Liver (tissue), 8 donors: ENCODE measurements at regions not wholly inside any gene's neighbourhood (a gene's known extent, or its start where the extent isn't known, plus 50 kb on each side); places are given as distances from the start of the nearest gene placed in this dataset.

Experiments used
- DNase-seq: peaks from one replicate; pipeline ENCODE4 v3.0.0-alpha.2; 2017; ENCODE audit warnings: low spot score
- H3K27ac ChIP-seq, 2 donors: one replicate each; pipeline ENCODE4 v1.7.0; 2013; ENCODE audit warnings: inconsistent platforms in 2 of 2, low read length in 2 of 2, control low read depth in 1 of 2, low read depth in 1 of 2, mild to moderate bottlenecking in 1 of 2
- H3K27me3 ChIP-seq, 4 donors: one replicate each; pipeline versions ENCODE4 v1.6.1 to v1.7.0; 2013; ENCODE audit warnings: low read length in 3 of 4, inconsistent platforms in 1 of 4, mild to moderate bottlenecking in 1 of 4, moderate library complexity in 1 of 4; ENCODE audit not compliant: control insufficient read depth in 4 of 4, insufficient read depth in 4 of 4
- H3K36me3 ChIP-seq, 4 donors: one replicate each; pipeline versions ENCODE4 v1.6.1 to v1.7.0; 2013; ENCODE audit warnings: low read length in 3 of 4, mild to moderate bottlenecking in 3 of 4, low read depth in 1 of 4, moderate library complexity in 1 of 4; ENCODE audit not compliant: control insufficient read depth in 4 of 4, insufficient read depth in 3 of 4
- H3K4me1 ChIP-seq, 4 donors: one replicate each; pipeline versions ENCODE4 v1.6.1 to v1.7.0; 2013; ENCODE audit warnings: low read length in 3 of 4, mild to moderate bottlenecking in 3 of 4, moderate library complexity in 1 of 4; ENCODE audit not compliant: control insufficient read depth in 4 of 4, insufficient read depth in 4 of 4
- H3K4me3 ChIP-seq, 3 donors: one replicate each; pipeline versions ENCODE4 v1.6.1 to v1.7.0; 2013; ENCODE audit warnings: low read length in 3 of 3, control low read depth in 1 of 3, low read depth in 1 of 3, mild to moderate bottlenecking in 1 of 3
- H3K9ac ChIP-seq, 2 donors: one replicate each; pipeline ENCODE4 v1.7.0; 2013; ENCODE audit warnings: low read length in 2 of 2, mild to moderate bottlenecking in 2 of 2, moderate library complexity in 2 of 2, control low read depth in 1 of 2, low read depth in 1 of 2
- H3K9me3 ChIP-seq, 4 donors: one replicate each; pipeline versions ENCODE4 v1.6.1 to v1.7.0; 2013; ENCODE audit warnings: low read length in 3 of 4; ENCODE audit not compliant: control insufficient read depth in 4 of 4
- EGR1 ChIP-seq, 2 donors: IDR thresholded peaks; 2 replicates each; pipeline ENCODE4 v1.6.1; 2016 to 2018; ENCODE audit warnings: antibody characterized with exemption in 2 of 2, low read depth in 2 of 2
- FOXA1 ChIP-seq: IDR thresholded peaks from 2 replicates; pipeline ENCODE4 v1.6.1; 2016; ENCODE audit warnings: antibody characterized with exemption
- FOXA2 ChIP-seq: IDR thresholded peaks from 2 replicates; pipeline ENCODE4 v1.6.1; 2016; ENCODE audit warnings: antibody characterized with exemption
- GABPA ChIP-seq, 2 donors: IDR thresholded peaks in 1 of 2; conservative IDR thresholded peaks in 1 of 2; 2 replicates each; pipeline ENCODE4 v1.6.1; 2016; ENCODE audit warnings: antibody characterized with exemption in 2 of 2, mild to moderate bottlenecking in 1 of 2, moderate library complexity in 1 of 2
- HNF4A ChIP-seq, 2 donors: conservative IDR thresholded peaks; 2 replicates each; pipeline ENCODE4 v1.6.1; 2016; ENCODE audit warnings: antibody characterized with exemption in 2 of 2, mild to moderate bottlenecking in 2 of 2
- HNF4G ChIP-seq: IDR thresholded peaks from 2 replicates; pipeline ENCODE4 v1.6.1; 2016; ENCODE audit warnings: antibody characterized with exemption
- JUND ChIP-seq, 2 donors: IDR thresholded peaks; 2 replicates each; pipeline ENCODE4 v1.6.1; 2016; ENCODE audit warnings: antibody characterized with exemption in 2 of 2
- NR2F2 ChIP-seq: IDR thresholded peaks from 2 replicates; pipeline ENCODE4 v1.6.1; 2016; ENCODE audit warnings: antibody characterized with exemption
- RAD21 ChIP-seq, 2 donors: IDR thresholded peaks; 2 replicates each; pipeline ENCODE4 v1.6.1; 2016; ENCODE audit warnings: antibody characterized with exemption in 2 of 2, mild to moderate bottlenecking in 2 of 2
- RXRA ChIP-seq, 2 donors: IDR thresholded peaks; 2 replicates each; pipeline ENCODE4 v1.6.1; 2017 to 2018; ENCODE audit warnings: antibody characterized with exemption in 2 of 2, mild to moderate bottlenecking in 1 of 2
- SP1 ChIP-seq: IDR thresholded peaks from 2 replicates; pipeline ENCODE4 v1.6.1; 2018; ENCODE audit warnings: antibody characterized with exemption, mild to moderate bottlenecking
- TAF1 ChIP-seq: conservative IDR thresholded peaks from 2 replicates; pipeline ENCODE4 v1.6.1; 2016; ENCODE audit warnings: antibody characterized with exemption, mild to moderate bottlenecking
- YY1 ChIP-seq: IDR thresholded peaks from 2 replicates; pipeline ENCODE4 v1.6.1; 2016; ENCODE audit warnings: antibody characterized with exemption, mild to moderate bottlenecking
- WGBS: extraction: QIAGEN DNeasy Blood & Tissue Kit; methylation state at CpG from one replicate; pipeline ENCODE4 v1.1.7; 2013; 5-methylcytosine and 5-hydroxymethylcytosine counted together
- TF ChIP-seq, protein P1 (sequence below): IDR thresholded peaks from 2 replicates; pipeline ENCODE4 v1.6.1; 2016; ENCODE audit warnings: antibody characterized with exemption
- TF ChIP-seq, protein P2 (sequence below): fragments of 150-350 bp; IDR thresholded peaks from 2 replicates; pipeline ENCODE4 v1.5.1; 2017; ENCODE audit warnings: improper control_type of control experiment, low read depth, low read length; ENCODE audit not compliant: missing input control
- TF ChIP-seq, protein P3 (sequence below): IDR thresholded peaks from 2 replicates; pipeline ENCODE4 v1.6.1; 2016; ENCODE audit warnings: antibody characterized with exemption
- TF ChIP-seq, protein P4 (sequence below): IDR thresholded peaks from 2 replicates; pipeline ENCODE4 v1.6.1; 2016; ENCODE audit warnings: antibody characterized with exemption
- TF ChIP-seq, protein P5 (sequence below): IDR thresholded peaks from 2 replicates; pipeline ENCODE4 v1.6.1; 2016; ENCODE audit warnings: antibody characterized with exemption, mild to moderate bottlenecking
- donor health status: healthy.
- donor health status: healthy.
- donor health status: healthy.
- donor health status: healthy.
- donor health status: healthy.

DNA sequence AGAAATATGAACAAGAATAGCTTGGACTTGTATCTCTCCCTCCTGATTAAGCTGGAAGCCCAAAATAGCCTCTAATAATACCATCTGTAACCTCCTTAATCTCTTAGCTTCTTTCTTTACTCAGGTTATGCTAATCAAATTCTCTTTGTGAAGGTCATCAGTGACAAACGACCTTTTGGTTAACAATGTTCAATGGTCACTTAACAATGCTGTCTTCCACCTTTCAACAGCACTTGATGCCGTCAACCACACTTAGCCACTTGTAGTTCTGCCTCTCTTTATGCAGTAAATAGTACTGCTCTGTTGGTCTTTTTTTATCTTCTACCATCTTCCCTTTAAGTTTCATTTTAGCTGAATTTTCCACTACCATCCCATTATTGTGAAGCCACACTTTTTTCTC, 476.6 kb upstream of the TGFBR2 start (continued):
- TF ChIP-seq, protein P1, sequence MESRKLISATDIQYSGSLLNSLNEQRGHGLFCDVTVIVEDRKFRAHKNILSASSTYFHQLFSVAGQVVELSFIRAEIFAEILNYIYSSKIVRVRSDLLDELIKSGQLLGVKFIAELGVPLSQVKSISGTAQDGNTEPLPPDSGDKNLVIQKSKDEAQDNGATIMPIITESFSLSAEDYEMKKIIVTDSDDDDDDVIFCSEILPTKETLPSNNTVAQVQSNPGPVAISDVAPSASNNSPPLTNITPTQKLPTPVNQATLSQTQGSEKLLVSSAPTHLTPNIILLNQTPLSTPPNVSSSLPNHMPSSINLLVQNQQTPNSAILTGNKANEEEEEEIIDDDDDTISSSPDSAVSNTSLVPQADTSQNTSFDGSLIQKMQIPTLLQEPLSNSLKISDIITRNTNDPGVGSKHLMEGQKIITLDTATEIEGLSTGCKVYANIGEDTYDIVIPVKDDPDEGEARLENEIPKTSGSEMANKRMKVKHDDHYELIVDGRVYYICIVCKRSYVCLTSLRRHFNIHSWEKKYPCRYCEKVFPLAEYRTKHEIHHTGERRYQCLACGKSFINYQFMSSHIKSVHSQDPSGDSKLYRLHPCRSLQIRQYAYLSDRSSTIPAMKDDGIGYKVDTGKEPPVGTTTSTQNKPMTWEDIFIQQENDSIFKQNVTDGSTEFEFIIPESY = no peak
- TF ChIP-seq JUND (IDR thresholded peaks at IDR 0.05) = no peak

DNA sequence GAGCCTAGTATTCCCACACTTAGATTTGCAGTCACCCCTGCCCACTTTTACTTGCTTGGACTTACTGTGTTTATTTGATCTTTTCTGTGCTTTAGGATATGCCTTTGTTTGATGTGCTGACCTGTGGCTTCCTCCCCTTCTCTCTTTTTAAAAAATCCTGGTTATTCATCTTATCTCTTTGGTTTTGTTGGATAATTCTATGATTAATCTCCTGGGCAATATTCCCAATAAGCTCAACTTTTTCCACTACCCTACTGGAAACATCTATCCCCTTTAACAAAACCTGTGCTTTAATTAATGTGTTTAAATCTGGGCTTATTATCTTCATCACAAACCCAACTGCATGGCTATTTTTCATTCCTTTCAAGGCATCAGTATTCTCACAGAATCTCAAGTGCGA, 476.0 kb upstream of the TGFBR2 start:
- H3K9ac ChIP-seq = no peak overlapping the region
- no peaks in the 10 kb centered on the region for H3K4me1 ChIP-seq
- no peak overlapping the region for H3K27ac ChIP-seq
- TF ChIP-seq FOXA2 = no peak
- TF ChIP-seq FOXA1 = no peak
- TF ChIP-seq YY1 = no peak
- TF ChIP-seq RXRA (IDR thresholded peaks at IDR 0.05) = no peak
- TF ChIP-seq, protein P1 = no peak
- TF ChIP-seq, protein P2, sequence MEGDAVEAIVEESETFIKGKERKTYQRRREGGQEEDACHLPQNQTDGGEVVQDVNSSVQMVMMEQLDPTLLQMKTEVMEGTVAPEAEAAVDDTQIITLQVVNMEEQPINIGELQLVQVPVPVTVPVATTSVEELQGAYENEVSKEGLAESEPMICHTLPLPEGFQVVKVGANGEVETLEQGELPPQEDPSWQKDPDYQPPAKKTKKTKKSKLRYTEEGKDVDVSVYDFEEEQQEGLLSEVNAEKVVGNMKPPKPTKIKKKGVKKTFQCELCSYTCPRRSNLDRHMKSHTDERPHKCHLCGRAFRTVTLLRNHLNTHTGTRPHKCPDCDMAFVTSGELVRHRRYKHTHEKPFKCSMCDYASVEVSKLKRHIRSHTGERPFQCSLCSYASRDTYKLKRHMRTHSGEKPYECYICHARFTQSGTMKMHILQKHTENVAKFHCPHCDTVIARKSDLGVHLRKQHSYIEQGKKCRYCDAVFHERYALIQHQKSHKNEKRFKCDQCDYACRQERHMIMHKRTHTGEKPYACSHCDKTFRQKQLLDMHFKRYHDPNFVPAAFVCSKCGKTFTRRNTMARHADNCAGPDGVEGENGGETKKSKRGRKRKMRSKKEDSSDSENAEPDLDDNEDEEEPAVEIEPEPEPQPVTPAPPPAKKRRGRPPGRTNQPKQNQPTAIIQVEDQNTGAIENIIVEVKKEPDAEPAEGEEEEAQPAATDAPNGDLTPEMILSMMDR = no peak
- TF ChIP-seq, protein P3, sequence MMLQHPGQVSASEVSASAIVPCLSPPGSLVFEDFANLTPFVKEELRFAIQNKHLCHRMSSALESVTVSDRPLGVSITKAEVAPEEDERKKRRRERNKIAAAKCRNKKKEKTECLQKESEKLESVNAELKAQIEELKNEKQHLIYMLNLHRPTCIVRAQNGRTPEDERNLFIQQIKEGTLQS = no peak
- no peak for TF ChIP-seq EGR1 (IDR thresholded peaks at IDR 0.05; ENCODE audit: low read depth in 2 of 2)
- TF ChIP-seq HNF4G = no peak
- TF ChIP-seq RAD21 (IDR thresholded peaks at IDR 0.05) = no peak
- no peak for TF ChIP-seq NR2F2
- no peak for TF ChIP-seq HNF4A (conservative IDR thresholded peaks at IDR 0.05)
- TF ChIP-seq, protein P4, sequence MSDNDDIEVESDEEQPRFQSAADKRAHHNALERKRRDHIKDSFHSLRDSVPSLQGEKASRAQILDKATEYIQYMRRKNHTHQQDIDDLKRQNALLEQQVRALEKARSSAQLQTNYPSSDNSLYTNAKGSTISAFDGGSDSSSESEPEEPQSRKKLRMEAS = no peak
- TF ChIP-seq, protein P5, sequence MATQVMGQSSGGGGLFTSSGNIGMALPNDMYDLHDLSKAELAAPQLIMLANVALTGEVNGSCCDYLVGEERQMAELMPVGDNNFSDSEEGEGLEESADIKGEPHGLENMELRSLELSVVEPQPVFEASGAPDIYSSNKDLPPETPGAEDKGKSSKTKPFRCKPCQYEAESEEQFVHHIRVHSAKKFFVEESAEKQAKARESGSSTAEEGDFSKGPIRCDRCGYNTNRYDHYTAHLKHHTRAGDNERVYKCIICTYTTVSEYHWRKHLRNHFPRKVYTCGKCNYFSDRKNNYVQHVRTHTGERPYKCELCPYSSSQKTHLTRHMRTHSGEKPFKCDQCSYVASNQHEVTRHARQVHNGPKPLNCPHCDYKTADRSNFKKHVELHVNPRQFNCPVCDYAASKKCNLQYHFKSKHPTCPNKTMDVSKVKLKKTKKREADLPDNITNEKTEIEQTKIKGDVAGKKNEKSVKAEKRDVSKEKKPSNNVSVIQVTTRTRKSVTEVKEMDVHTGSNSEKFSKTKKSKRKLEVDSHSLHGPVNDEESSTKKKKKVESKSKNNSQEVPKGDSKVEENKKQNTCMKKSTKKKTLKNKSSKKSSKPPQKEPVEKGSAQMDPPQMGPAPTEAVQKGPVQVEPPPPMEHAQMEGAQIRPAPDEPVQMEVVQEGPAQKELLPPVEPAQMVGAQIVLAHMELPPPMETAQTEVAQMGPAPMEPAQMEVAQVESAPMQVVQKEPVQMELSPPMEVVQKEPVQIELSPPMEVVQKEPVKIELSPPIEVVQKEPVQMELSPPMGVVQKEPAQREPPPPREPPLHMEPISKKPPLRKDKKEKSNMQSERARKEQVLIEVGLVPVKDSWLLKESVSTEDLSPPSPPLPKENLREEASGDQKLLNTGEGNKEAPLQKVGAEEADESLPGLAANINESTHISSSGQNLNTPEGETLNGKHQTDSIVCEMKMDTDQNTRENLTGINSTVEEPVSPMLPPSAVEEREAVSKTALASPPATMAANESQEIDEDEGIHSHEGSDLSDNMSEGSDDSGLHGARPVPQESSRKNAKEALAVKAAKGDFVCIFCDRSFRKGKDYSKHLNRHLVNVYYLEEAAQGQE = no peak
- no peak for TF ChIP-seq TAF1
- no peak for TF ChIP-seq GABPA (IDR thresholded peaks at IDR 0.05 in 1 of 2, conservative IDR thresholded peaks at IDR 0.05 in 1 of 2)
- no peak for TF ChIP-seq JUND (IDR thresholded peaks at IDR 0.05)
- no peak for TF ChIP-seq SP1
- WGBS = 98% methylated on average over 1 of the region's 1 CpG
- no peak for DNase-seq
- no peaks in the 10 kb centered on the region for H3K36me3 ChIP-seq
- no peaks in the 10 kb centered on the region for H3K27me3 ChIP-seq
- no peak overlapping the region for H3K4me3 ChIP-seq
- no peaks in the 10 kb centered on the region for H3K9me3 ChIP-seq
